ENCODE measurements at regions not wholly inside any gene's neighbourhood (a gene's known extent, or its start where the extent isn't known, plus 50 kb on each side); places are given as distances from the start of the nearest gene placed in this dataset.

GRCh38 chr2:181114021-181114420 lies 133.6 kb downstream of the UBE2E3 start:
- Histone ChIP-seq H3K27ac (ENCODE audit: low read depth, low read length) (no peak overlapping the region), H3K4me1 (ENCODE audit: control insufficient read depth, insufficient read depth, low read length) (no peaks in the 10 kb centered on the region), H3K9ac (ENCODE audit: low read depth, low read length) (no peak overlapping the region), H3K4me3 (ENCODE audit: low read depth, low read length) (no peak overlapping the region), H3K27me3 (ENCODE audit: control insufficient read depth, insufficient read depth, low read length) (no peaks in the 10 kb centered on the region), H3K36me3 (ENCODE audit: control insufficient read depth, insufficient read depth, low read length) (no peaks in the 10 kb centered on the region), H3K9me3 (ENCODE audit: control insufficient read depth, insufficient read depth, low read length) (no peaks in the 10 kb centered on the region)

- Histone ChIP-seq H3K9ac (ENCODE audit: low read depth, low read length) (no peak overlapping the region), H3K9me3 (ENCODE audit: control insufficient read depth, insufficient read depth, low read length) (no peaks in the 10 kb centered on the region), H3K27me3 (ENCODE audit: control insufficient read depth, insufficient read depth, low read length) (no peaks in the 10 kb centered on the region), H3K27ac (ENCODE audit: low read depth, low read length) (no peak overlapping the region), H3K4me1 (ENCODE audit: control insufficient read depth, insufficient read depth, low read length) (no peaks in the 10 kb centered on the region), H3K36me3 (ENCODE audit: control insufficient read depth, insufficient read depth, low read length) (no peaks in the 10 kb centered on the region), H3K4me3 (ENCODE audit: low read depth, low read length) (no peak overlapping the region)
Observed at GRCh38 chr2:181116261-181116660, 135.9 kb downstream of the UBE2E3 start.

- H3K36me3 ChIP-seq (ENCODE audit: control insufficient read depth, insufficient read depth, low read length) = no peaks in the 10 kb centered on the region
- no peaks in the 10 kb centered on the region for H3K9me3 ChIP-seq (ENCODE audit: control insufficient read depth, insufficient read depth, low read length)
- no peaks in the 10 kb centered on the region for H3K4me1 ChIP-seq (ENCODE audit: control insufficient read depth, insufficient read depth, low read length)
- no peak overlapping the region for H3K4me3 ChIP-seq (ENCODE audit: low read depth, low read length)
- no peaks in the 10 kb centered on the region for H3K27me3 ChIP-seq (ENCODE audit: control insufficient read depth, insufficient read depth, low read length)
- no peak overlapping the region for H3K9ac ChIP-seq (ENCODE audit: low read depth, low read length)
- no peak overlapping the region for H3K27ac ChIP-seq (ENCODE audit: low read depth, low read length)
Observed at GRCh38 chr2:181117206-181117925, 137.0 kb downstream of the UBE2E3 start.

GRCh38 chr2:181120625-181121024 lies 140.2 kb downstream of the UBE2E3 start:
- Histone ChIP-seq H3K9ac (ENCODE audit: low read depth, low read length) (no peak overlapping the region), H3K36me3 (ENCODE audit: control insufficient read depth, insufficient read depth, low read length) (no peaks in the 10 kb centered on the region), H3K4me3 (ENCODE audit: low read depth, low read length) (no peak overlapping the region), H3K4me1 (ENCODE audit: control insufficient read depth, insufficient read depth, low read length) (peaks cover 13% of the 10 kb centered on the region; the same call in 1 of the 2 replicates), H3K9me3 (ENCODE audit: control insufficient read depth, insufficient read depth, low read length) (no peaks in the 10 kb centered on the region), H3K27me3 (ENCODE audit: control insufficient read depth, insufficient read depth, low read length) (no peaks in the 10 kb centered on the region), H3K27ac (ENCODE audit: low read depth, low read length) (no peak overlapping the region)

- Histone ChIP-seq H3K4me3 (ENCODE audit: low read depth, low read length) (no peak overlapping the region), H3K9ac (ENCODE audit: low read depth, low read length) (no peak overlapping the region), H3K4me1 (ENCODE audit: control insufficient read depth, insufficient read depth, low read length) (peaks cover 13% of the 10 kb centered on the region; the same call in 1 of the 2 replicates), H3K36me3 (ENCODE audit: control insufficient read depth, insufficient read depth, low read length) (no peaks in the 10 kb centered on the region), H3K27ac (ENCODE audit: low read depth, low read length) (no peak overlapping the region), H3K27me3 (ENCODE audit: control insufficient read depth, insufficient read depth, low read length) (no peaks in the 10 kb centered on the region), H3K9me3 (ENCODE audit: control insufficient read depth, insufficient read depth, low read length) (no peaks in the 10 kb centered on the region)
Observed at GRCh38 chr2:181121996-181122395, 141.6 kb downstream of the UBE2E3 start.

GRCh38 chr2:181122601-181123000 lies 142.2 kb downstream of the UBE2E3 start:
- H3K36me3 ChIP-seq (ENCODE audit: control insufficient read depth, insufficient read depth, low read length) = no peaks in the 10 kb centered on the region

GRCh38 chr2:181123798-181124231 lies 143.4 kb downstream of the UBE2E3 start:
- H3K27me3 ChIP-seq (ENCODE audit: control insufficient read depth, insufficient read depth, low read length) = no peaks in the 10 kb centered on the region
- H3K36me3 ChIP-seq (ENCODE audit: control insufficient read depth, insufficient read depth, low read length) = no peaks in the 10 kb centered on the region
- H3K9me3 ChIP-seq (ENCODE audit: control insufficient read depth, insufficient read depth, low read length) = no peaks in the 10 kb centered on the region
- no peak overlapping the region for H3K27ac ChIP-seq (ENCODE audit: low read depth, low read length)
- peaks cover 13% of the 10 kb centered on the region; the same call in 1 of the 2 replicates for H3K4me1 ChIP-seq (ENCODE audit: control insufficient read depth, insufficient read depth, low read length)
- H3K9ac ChIP-seq (ENCODE audit: low read depth, low read length) = no peak overlapping the region
- H3K4me3 ChIP-seq (ENCODE audit: low read depth, low read length) = no peak overlapping the region

More at GRCh38 chr2:181122601-181123000, 142.2 kb downstream of the UBE2E3 start:
- peaks cover 13% of the 10 kb centered on the region; the same call in 1 of the 2 replicates for H3K4me1 ChIP-seq (ENCODE audit: control insufficient read depth, insufficient read depth, low read length)
- H3K9me3 ChIP-seq (ENCODE audit: control insufficient read depth, insufficient read depth, low read length) = no peaks in the 10 kb centered on the region
- no peak overlapping the region for H3K9ac ChIP-seq (ENCODE audit: low read depth, low read length)
- no peak overlapping the region for H3K27ac ChIP-seq (ENCODE audit: low read depth, low read length)
- no peak overlapping the region for H3K4me3 ChIP-seq (ENCODE audit: low read depth, low read length)
- H3K27me3 ChIP-seq (ENCODE audit: control insufficient read depth, insufficient read depth, low read length) = no peaks in the 10 kb centered on the region

GRCh38 chr2:181124497-181124896 lies 144.1 kb downstream of the UBE2E3 start:
- Histone ChIP-seq H3K27ac (ENCODE audit: low read depth, low read length) (no peak overlapping the region), H3K4me3 (ENCODE audit: low read depth, low read length) (no peak overlapping the region), H3K9ac (ENCODE audit: low read depth, low read length) (no peak overlapping the region), H3K36me3 (ENCODE audit: control insufficient read depth, insufficient read depth, low read length) (no peaks in the 10 kb centered on the region), H3K9me3 (ENCODE audit: control insufficient read depth, insufficient read depth, low read length) (no peaks in the 10 kb centered on the region), H3K27me3 (ENCODE audit: control insufficient read depth, insufficient read depth, low read length) (no peaks in the 10 kb centered on the region), H3K4me1 (ENCODE audit: control insufficient read depth, insufficient read depth, low read length) (peaks cover 13% of the 10 kb centered on the region; the same call in 1 of the 2 replicates)

GRCh38 chr2:181125359-181125758 lies 145.0 kb downstream of the UBE2E3 start:
- no peaks in the 10 kb centered on the region for H3K9me3 ChIP-seq (ENCODE audit: control insufficient read depth, insufficient read depth, low read length)
- no peak overlapping the region for H3K4me3 ChIP-seq (ENCODE audit: low read depth, low read length)
- H3K36me3 ChIP-seq (ENCODE audit: control insufficient read depth, insufficient read depth, low read length) = no peaks in the 10 kb centered on the region
- no peak overlapping the region for H3K27ac ChIP-seq (ENCODE audit: low read depth, low read length)
- peaks cover 13% of the 10 kb centered on the region; the same call in 1 of the 2 replicates for H3K4me1 ChIP-seq (ENCODE audit: control insufficient read depth, insufficient read depth, low read length)
- H3K9ac ChIP-seq (ENCODE audit: low read depth, low read length) = no peak overlapping the region
- no peaks in the 10 kb centered on the region for H3K27me3 ChIP-seq (ENCODE audit: control insufficient read depth, insufficient read depth, low read length)

- Histone ChIP-seq H3K4me1 (ENCODE audit: control insufficient read depth, insufficient read depth, low read length) (peaks cover 13% of the 10 kb centered on the region; the same call in 1 of the 2 replicates), H3K9me3 (ENCODE audit: control insufficient read depth, insufficient read depth, low read length) (no peaks in the 10 kb centered on the region), H3K9ac (ENCODE audit: low read depth, low read length) (no peak overlapping the region), H3K4me3 (ENCODE audit: low read depth, low read length) (no peak overlapping the region), H3K36me3 (ENCODE audit: control insufficient read depth, insufficient read depth, low read length) (no peaks in the 10 kb centered on the region), H3K27ac (ENCODE audit: low read depth, low read length) (no peak overlapping the region), H3K27me3 (ENCODE audit: control insufficient read depth, insufficient read depth, low read length) (no peaks in the 10 kb centered on the region)
Observed at GRCh38 chr2:181126311-181126868, 146.0 kb downstream of the UBE2E3 start.

GRCh38 chr2:181128199-181128598 lies 147.8 kb downstream of the UBE2E3 start:
- H3K4me3 ChIP-seq (ENCODE audit: low read depth, low read length) = no peak overlapping the region
- H3K36me3 ChIP-seq (ENCODE audit: control insufficient read depth, insufficient read depth, low read length) = no peaks in the 10 kb centered on the region
- no peak overlapping the region for H3K9ac ChIP-seq (ENCODE audit: low read depth, low read length)
- no peaks in the 10 kb centered on the region for H3K9me3 ChIP-seq (ENCODE audit: control insufficient read depth, insufficient read depth, low read length)
- peaks cover 13% of the 10 kb centered on the region; the same call in 1 of the 2 replicates for H3K4me1 ChIP-seq (ENCODE audit: control insufficient read depth, insufficient read depth, low read length)
- H3K27me3 ChIP-seq (ENCODE audit: control insufficient read depth, insufficient read depth, low read length) = no peaks in the 10 kb centered on the region
- no peak overlapping the region for H3K27ac ChIP-seq (ENCODE audit: low read depth, low read length)
